HG03064 (cell line): ENCODE measurements at regions not wholly inside any gene's neighbourhood (a gene's known extent, or its start where the extent isn't known, plus 50 kb on each side); places are given as distances from the start of the nearest gene placed in this dataset.
"Not testable (repeated sequence)": the region's sequence is repeated elsewhere in the genome, so short reads cannot be mapped to it uniquely, and the experiment has no call there.

Experiments
- ATAC-seq: cut with Tn5 transposase; IDR thresholded peaks from one replicate; pipeline ENCODE4 v1.9.1; 2021; ENCODE audit warnings: low read depth; ENCODE audit not compliant: unreplicated experiment

DNA sequence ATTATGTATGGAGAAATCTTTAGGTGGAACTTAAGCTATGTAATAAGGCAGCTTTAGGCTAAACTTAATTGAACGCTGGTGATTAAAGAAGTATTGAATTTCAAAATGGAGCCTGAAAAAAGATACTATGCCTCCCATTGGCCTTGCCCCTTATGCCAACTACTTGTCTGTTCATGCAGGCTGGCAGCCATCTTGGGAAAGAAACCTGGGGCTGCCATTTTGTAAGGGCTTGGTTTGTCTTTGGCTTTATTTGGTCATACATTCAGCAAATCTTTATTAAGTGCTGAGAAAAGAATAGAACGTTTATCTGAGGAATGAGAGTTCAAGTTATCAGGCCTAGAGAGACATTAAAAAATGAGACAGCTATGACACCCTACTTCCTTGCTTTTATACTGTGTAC, 231.3 kb downstream of the KCNE4 start:
- ATAC-seq, result no peak

DNA sequence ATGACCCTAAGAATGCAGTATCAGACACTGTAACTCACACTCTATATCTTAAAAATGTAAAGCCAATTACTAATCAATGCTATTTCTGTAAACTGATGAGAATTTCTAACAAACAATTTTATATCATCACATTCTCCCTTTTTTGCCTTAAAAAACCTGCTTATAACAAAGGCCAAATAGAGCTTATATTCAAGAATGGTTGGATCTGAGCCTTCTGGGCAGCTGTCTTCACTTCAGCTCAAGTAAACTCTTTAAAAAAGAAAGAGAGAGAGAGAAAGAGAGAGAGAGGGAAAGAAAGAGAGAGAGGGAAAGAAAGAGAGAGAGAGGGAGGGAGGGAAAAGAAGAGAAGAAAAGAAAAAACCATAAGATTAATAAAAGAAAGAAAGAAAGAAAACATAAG, 231.8 kb downstream of the KCNE4 start:
- ATAC-seq, result no peak

DNA sequence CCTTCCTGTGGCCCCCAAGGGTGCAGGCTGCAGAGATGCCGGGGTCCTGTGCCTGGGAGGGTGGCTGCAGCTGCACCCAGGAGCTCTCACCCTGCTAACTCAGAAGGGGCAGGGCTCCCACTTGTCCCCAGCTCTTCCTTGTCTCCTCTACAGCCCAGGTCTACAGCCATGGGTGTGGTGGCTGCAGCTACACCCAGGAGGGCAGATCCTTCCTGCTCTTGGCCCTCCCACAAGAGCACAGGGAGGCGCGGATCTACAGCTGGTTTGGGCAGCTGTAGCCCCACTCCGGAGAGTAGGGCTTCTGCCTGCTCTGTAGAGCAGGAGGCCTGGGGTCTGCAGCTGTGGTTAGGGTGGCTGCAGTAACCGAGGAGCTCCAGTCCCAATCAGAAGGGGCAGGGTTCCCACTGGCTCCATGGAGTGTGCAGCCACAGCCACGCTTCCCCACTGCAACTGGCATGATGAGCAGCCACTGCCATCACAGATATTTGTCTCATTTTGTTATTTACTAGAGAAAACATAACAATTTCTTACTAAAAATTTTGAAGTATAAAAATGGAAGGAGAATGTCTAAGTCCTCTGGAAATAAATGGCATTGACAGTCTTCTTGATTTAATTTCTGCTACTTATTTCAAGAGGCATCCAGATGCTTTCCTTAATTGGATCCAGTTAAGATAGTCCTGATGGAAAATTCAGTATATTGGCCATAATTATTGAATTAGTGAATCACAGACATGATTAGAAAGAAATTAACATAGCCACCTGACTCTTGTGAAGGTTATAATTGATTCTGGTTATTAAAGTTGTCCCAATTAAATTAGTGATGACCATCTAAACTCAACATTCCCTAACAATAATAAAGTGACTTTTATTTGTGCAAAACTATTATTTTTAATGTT, 233.6 kb downstream of the KCNE4 start:
- no peak for ATAC-seq

DNA sequence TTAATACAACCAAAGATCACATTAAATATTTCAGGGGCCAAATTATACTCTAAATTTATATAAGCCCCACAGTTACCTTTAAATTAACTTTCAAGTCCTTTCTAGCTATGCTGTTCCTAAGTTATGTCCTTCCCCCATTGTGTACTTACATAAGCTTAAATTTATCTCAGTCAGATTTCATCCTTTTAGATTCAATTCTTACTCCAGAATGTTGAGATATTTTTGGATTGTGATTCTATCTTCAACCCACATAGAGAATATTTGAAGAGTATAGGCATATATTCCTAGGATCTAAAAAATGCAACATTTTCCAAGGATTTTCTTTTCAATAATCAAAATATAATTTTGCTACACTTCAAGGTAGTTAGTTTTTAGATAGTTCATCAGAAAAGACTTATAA, 242.8 kb downstream of the KCNE4 start:
- ATAC-seq, result no peak

DNA sequence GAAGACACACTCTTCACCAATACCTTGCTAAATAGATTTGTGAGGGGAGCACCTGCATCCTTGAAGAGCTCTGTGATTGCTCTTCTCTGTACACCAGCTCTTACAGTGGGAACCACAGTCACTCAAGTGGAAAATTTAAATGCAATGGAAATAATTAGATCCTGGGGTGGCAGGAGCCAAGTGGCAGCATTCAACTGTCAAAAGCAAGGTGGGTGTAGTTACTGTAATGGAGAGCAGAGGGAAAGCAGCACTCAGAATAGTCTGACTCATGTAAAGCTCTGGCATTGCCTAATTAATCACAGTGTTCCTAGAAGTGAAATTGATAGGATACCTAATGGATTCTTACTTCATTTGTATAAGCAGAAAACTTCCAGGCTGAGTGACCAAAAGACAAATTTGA, 245.8 kb downstream of the KCNE4 start:
- no peak for ATAC-seq

DNA sequence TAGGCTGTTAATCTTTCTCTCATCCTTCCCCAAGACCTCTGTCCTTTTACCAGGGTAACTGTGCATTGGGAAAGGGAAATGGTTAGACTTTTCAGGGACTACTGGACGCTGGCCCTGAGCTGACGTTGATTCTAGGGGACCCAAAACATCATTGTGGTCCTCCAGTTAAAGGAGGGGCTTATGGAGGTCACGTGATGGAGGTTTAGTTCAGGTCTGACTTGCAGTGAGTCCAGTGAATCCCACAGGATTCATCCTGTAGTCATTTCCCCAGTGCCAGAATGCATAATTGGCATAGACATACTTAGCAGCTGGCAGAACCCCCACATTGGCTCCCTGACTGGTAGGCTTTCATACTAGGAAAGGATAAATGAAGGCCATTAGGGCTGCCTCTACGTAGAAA, 246.3 kb downstream of the KCNE4 start:
- not testable (repeated sequence) for ATAC-seq

DNA sequence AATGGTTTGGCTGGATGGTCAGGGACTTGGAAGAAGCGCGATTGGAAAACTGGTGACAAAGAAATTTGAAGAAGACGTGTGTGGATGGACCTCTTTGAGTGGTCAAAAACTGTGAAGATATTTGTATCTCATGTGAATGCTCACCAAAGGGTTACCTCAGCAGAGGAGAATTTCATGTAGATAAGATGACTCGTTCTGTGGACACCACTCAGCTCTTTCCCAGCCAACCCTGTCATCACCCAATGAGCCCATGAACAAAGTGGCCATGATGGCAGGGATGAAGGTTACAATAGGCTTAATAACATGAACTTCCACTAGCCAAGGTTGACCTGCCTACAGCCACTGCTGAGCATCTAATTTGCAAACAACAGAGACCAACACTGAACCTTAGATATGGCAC, 248.3 kb downstream of the KCNE4 start:
- no peak for ATAC-seq

DNA sequence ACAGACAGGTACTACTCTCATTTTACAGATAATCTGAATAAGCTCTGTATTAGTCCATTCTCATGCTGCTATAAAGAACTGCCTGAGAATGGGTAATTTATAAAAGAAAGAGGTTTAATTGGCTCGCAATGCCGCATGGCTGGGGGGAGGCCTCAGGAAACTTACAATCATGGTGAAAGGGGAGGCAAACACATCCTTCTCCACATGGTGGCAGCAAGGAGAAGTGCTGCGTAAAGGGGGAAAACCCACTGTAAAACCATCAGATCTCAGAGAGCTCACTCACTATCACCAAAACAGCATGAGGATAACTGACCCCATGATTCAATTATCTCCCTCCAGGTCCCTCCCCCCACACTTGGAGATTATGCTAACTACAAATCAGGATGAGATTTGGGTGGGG, 254.4 kb downstream of the KCNE4 start:
- peak; percentile 84 for ATAC-seq

DNA sequence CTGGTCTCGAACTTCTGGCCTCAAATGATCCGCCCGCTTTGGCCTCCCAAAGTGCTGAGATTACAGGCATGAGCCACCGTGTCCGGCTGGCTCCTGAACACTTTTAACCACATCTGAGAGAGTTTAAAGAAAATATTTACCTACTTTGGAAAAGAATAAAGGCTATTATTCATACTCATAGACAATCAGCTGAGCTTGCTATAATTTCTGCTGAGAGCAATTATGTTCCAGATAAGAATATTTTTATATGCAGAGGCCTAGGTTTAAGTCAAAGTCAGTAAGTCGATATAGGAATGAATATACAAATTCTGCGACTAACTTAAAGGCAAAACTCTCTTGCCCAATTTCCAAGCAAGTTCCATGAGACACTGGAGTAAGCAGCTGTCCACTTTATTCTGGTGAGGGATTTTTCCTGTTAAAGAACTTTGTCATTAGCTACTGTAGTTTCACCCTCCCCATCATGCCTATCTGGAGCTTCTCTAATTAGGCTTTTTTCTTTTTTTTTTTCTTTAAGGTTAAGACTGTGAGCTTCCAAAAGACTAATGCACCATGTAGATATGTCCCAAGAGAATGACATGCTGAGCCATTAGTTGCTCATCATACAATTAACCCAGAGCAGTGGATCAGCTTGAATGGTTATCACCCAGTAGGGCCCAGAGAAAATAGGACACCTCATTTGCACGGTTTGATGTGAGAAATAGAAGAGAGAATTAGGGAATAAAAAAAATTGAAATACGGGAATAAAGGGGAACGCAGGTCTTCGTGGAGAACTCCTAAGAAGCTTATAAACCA, 260.1 kb downstream of the KCNE4 start:
- no peak for ATAC-seq

DNA sequence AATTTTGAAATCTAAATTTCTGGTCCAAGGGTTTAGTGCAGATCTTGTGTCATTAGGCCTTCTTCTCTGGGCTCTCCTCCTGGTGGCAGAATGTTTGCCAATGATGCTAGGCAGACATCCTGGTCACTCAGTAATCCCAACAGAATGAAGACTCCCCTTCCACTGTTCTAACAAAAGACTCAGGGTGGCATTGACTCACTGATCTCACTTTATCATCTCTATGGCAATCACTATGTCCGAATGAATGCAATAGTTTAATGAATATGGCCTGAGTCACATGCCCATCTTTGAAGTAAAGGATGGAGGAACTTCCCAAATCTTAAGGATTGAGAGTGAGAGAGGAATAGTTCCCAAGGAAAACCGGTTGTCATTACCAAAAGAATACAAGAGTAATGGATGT, 261.1 kb downstream of the KCNE4 start:
- no peak for ATAC-seq

DNA sequence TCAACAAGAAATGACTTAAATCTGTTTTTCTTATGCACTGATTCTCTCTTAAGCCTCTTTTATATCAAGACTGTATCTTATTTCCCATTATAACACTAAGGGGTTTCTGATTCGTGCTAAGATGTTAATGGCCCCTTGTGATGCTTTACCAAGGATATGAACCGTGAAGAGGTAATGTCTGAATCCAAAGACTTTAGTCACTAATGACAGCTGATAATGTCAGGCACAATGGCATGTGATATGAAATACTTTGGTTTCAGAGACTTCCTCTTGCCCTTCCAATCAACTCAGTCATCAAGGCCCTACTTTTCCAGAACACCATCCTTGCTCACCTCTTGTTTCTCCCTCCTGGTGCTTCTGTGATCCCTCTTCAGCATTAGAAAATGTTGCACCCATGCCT, 262.8 kb downstream of the KCNE4 start:
- ATAC-seq, result no peak

DNA sequence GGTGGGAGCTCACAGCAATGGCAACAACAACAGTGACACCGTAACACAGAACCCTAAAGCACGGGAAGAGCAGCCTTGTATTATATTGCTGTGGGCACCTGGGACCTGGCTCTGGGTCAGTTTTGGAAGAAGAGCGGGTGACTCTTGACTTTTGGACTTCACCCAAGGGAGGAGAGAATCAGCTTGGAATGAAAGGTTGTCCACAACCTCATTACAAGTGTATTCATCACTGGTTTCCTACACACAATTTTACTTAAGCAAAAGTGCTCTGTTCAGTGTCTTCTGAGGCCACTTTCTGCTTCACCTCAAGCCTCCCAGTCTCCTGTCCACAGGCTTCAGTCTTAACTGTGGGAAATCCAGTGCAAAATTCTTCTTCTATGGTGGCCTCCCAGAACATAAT, 263.8 kb downstream of the KCNE4 start:
- no peak for ATAC-seq

DNA sequence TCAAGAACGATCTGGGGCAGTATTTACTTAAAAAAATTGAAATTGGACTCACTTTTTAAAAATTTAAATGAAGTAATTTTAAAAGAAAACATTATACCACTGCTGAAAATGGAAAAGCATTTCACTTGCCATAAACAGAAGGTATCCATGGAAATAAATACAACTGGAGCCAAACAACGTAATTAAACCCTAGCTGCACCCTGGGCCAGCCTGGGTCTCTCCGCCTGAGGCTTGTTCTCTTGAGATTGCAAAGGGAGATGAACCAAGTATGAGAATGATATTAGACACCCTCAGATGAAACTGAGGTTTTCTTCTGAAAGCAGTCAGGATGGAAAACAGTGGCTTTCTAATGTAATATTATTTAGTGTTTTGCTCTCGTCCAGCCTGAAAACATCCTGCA, 264.4 kb downstream of the KCNE4 start:
- ATAC-seq, result no peak

DNA sequence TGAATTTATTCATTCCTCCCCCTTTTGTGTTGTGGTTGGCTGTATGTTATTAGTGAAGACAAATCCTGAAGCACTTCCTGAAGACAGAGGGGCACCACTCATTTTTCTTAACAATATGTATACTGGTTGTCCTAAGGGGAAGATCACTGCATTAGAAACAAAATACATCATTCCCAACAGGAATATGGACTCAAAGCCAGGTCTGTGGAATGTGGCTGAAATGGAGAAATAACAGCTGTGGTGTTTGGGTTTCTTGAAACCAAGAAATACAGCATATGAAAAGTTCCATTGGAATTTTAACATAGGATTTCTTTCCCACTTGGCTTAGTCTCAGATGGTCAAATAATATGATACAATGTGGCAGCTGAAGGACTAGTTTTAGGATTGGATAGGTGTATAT, 267.6 kb downstream of the KCNE4 start:
- no peak for ATAC-seq

DNA sequence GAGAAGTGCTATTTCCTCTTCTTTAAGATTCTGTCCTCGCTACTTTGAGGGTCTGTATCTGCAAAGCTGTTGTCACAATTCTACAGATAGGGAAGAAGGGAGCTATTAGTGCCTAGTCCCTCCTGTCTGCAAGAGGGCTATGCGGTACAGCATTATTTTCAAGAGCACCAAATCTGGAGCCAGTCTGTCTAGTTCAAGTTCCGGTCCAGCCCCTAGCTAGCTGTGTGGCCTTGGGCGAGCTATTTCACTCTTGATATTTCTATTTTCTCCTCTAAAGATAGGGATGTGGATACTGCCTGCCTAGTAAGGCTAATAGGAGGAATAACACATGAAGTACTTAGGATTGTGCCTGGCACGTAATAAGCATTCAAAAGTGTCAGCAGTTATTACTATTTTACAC, 272.4 kb downstream of the KCNE4 start:
- ATAC-seq, result no peak

DNA sequence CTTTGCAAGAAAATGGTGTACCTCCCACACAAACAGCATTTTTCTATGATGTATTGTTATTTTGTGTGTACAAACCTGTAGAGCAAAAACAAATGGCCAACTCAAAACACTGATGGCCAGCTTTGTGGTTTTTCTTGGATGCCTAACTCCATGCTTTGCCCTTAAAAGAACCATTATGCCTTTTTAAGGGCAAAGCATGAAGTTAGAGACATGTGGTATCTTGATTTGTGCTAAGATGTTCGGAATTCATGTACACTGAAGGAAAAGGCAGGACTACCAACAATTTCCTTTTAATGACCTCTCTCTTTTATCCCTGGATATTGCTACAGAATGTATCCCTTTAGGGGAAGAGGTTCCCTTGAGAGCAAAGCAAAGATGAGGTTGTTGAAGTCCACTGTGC, 273.6 kb downstream of the SCG2 start:
- no peak for ATAC-seq

DNA sequence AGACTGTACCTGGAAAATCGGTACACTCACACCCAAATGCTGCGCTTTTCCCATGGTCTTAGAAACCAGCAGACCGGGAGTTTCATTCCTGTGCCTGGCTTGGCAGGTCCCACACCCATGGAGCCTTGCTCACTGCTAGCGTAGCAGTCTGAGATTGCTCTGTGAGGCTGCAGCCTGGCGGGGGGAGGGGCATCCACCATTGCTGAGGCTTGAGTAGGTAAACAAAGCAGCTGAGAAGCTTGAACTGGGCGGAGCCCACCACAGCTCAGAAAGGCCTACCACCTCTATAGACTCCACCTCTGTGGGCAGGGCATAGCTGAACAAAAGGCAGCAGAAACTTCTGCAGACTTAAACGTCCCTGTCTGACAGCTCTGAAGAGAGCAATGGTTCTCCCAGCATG, 271.4 kb downstream of the SCG2 start:
- ATAC-seq, result not testable (repeated sequence)

DNA sequence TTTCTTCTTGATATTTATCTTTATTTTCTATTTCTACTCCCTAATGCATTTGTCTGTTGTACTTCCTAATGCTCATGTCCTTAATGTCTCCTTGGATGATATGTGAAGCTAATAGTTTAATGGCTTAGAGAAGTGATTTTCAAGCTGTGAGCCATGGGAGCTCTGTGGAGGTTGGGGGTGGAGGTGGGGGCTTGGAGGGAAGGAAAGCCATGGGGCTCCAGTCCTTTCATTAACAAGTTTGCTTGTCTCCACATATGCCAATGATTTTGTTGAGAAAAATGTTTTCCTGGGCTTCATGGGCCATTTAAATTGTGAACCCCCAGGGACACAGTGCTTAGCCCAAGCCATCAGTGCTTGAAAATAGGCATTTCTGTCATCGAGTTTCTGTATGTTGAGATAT, 264.1 kb downstream of the SCG2 start:
- ATAC-seq, result no peak

DNA sequence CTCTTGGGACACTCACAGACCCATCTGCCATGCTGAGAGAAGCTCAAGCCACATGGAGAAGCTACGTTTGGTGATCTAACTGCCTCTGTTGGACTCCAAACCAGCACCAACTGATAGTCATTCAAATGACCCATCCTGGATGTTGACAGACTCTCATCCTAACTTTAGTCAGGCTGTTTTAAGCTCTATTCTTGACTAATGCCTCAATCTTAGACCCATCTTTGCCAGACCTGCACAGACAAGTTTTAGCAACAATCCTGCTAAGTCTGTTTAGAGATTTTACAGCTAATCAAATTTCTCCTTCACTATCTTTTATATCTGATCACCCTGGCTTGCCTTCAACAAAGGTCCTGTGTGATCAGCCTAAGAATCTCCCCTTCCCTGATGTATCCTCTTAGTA, 245.1 kb downstream of the SCG2 start:
- no peak for ATAC-seq

DNA sequence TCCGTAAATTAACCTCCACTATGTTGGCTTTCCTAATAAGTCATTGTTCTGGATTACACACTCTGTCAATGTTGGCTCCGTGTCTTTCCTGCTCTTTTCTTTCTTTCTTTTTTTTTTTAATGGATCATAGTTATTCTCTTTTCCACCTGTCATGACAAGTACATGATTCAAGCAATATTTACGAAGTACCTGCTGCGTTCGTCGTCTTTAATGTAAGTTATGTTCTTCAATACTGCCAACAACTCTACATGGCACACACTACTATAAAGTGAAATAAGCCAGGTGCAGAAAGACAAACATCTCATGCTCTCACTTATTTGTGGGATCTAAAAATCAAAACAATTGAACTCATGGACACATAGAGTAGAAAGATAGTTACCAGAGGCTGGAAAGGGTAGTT, 239.1 kb downstream of the SCG2 start:
- ATAC-seq, result no peak

DNA sequence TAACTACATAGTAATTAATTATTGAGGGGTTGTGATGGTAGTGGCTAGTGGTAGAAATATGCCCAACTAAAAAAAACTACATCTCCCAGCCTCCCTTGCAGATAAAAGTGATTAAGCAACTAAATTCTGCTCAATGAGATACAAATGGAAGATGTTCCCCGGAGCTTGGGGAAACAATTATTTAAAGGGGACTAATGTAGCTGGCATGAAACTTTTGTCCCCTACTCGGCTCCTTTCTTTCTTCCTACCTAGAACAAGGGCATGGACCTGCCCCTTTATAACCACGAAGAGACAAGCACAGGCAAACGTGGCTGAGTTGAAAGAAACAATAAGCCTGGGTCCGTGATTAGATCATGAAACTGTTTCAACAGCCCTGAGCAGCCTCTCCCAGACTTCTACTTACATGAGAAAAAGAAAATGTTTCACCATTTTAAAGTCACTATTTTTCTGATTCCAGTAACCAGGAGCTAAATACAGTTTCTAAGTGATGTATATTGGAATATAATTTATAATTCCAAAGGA, 236.9 kb downstream of the SCG2 start:
- no peak for ATAC-seq

DNA sequence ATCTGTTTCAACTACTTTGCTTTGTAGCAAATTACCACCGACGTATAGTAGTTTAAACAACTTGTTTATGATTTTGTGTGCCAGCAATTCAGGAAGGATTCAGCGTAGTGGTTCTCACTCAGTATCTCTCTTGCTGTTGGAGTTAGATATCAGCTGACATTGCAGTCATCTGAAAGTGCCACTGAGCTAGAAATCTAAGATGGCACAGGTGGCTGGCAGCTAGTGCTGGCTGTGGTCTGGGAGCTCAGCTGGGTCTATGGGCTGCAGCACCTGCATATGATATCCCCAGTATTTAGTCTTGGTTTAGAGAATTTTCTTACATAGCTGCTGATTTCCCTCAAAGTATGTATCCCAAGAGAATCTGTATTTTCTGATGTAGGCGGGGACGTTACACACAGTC, 235.6 kb downstream of the SCG2 start:
- ATAC-seq, result no peak
